NCI-H524 treated with DMSO at 0.1 percent for 48 hours (cell line): ENCODE measurements at regions not wholly inside any gene's neighbourhood (a gene's known extent, or its start where the extent isn't known, plus 50 kb on each side); places are given as distances from the start of the nearest gene placed in this dataset.
A peak's percentile ranks its signal among the peaks of the same experiment; 100 is the strongest.

Experiments used
- DNase-seq: peaks from one replicate; lab custom pipeline; 2025; lab: John Stamatoyannopoulos, UW

DNA sequence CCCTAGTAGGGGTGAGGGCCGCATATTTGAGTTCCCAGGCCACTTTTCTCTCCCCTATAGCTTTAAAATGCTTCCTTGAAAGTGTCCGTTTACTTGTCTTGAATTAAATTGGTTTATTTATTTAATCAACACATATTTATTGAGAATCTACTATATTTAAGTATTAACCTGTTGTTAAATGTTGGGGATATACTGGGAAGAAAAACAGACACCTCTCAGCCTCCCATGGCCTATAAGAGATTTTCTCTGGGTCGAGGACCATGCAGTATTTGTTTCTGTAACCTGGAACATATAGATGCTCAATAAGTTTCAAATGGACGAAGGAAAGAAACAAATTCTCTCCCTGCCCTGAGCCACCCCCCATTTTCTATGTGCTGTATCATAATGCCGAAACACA, 98.6 kb downstream of the INSIG2 start:
- DNase-seq: no peak

DNA sequence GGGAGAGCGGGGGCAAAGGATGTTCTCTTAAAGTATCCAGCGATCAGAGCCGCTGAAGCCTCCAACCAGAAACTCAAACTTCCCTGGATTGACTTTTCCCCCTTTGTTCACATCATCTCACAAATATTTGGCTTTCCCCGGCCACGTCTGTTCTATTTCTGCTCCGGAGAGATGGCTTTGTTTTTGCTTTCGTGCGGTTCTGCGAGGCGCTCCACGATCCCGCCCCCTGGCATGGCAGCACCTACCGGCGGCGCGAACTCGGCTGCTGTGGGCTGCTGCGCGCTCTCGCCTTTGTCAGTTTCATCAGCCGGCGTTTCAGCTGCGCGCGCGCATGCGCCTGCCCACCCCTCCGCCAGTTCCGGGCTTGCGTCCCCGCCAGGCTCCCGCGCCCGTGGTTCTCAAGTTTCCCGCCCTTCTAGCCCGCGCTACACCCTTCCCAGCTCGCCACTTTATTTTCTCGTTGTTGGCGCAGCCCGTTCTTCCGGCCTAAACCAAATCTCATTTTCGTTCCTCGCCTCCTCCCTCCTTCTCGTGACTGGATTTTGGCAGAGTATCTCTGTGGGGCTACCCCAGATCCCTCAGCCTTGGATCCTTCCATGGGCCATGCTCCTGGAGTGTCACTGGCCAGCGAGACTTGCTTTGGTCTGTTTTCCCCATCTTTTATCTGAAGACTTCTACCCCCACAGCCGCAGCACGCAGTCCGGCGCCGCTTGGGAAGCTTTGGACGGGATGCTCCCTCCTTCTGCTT, 98.0 kb downstream of the INSIG2 start:
- DNase-seq: peak; percentile 26

DNA sequence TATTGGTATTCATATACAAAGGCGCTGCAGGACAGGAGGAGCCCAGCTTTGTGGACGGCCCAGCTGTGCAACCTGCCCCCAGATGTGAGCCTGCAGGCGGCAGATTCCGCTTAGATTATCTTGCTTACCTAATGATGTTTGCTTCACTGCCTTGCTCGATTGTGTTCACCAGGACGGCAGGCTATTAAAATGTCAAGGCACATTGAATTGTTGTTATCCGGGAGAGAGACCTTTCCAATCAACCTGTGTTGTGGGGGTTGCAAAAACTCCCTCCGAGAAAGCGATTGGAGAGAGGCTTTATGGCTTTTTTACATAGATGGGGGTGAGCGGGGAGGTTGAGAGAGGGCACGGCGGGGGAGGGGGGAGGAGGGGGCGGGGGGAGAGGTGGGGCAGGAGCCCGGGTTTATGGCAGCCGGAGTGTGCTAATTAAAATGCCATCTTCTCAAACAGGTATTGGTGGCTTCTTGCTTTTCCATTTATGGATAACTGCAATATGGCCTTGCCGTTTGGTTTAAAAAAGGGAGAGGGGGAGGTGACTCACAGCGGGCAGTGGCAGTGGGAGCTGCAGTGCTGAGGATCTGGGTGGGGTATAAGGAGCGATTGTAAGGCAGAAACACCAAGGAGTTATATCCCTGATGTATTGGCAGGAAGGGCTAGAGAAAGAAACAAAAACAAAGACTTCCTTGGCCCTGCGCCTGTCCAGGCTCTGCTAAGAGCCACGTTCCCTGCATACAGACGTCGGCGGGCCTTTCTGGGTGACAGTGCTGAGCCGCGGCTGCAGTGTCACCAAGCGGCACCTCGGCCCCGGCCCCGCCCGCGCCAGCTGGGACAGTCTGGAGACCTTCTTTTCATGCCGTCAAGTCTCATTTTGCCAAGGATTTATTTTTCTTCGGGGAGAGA, 97.2 kb downstream of the INSIG2 start:
- no peak for DNase-seq

DNA sequence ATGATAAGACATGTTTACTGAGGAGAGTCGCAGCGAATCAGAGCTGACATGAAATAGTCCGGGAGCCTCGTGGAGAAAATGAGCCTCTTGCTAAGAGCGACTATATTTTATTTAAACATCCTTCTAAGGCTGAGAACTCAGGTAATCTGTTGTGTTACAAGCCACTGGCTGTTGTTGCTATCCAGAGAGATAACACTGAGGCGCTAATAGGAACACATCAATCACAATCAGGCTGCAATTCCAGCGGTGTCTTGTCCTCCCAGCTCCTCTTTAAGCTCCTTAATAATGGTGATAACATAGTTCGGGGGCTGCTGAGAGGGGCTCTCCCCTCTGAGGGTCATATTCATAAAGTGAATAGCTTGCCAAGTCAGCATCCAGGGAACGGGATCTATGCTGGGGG, 95.1 kb downstream of the INSIG2 start:
- DNase-seq: no peak

DNA sequence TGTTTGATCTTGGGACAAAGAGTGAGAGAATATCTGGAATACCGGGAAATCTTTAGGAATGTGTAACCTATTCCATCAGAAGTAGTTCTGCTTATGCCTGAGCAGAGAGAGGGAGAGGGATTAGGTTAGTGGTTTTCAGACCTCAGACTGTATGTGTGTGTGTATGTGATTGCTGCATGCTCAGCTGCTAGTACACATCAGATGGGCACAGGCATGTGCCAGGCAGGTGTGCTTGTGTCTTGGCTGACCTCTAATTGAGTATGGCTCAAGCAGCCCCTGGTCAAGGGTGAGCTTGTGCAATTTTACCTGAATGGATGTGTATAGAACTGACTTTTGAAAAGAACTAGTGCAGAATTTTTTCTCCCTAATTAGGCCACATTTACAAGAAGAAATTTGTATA, 91.2 kb downstream of the INSIG2 start:
- no peak for DNase-seq

DNA sequence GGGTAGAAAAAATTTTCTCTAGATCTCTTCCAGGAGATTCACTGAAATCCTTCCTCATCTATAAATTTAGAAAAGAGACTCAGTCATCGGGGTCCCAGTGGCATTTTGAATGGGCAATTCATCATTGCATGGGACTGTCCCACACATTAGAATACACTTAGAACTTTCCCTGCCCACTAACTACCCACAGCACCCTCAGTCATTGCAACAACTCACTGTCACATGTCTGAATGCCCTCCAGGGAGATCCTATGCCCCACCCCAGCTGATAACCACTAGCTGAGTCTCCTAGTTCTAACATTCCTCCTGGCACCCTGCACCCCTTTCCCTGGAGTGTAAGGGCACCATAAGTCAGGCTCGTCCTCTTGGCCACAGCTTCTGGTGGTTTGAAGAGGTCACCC, 89.6 kb downstream of the INSIG2 start:
- DNase-seq: no peak

DNA sequence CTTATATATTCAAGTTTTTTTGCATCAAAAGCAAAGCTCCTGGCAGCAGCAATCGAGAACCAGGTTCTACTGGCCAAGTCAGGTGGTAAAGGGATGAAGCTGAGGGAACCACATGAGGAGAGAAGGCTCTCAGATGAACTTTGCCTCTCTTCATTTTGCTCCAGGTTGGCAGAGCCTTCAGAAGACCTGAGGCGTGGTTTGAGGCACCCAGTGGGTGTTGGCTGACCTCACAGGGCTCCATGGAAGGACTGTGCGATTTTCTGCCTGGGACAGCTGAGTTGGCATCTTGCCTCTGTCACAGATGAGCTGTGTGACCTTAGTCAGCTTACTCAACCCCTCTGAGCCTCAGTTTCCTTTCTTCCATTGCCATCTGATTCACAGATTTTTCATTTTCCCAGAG, 89.0 kb downstream of the INSIG2 start:
- no peak for DNase-seq

DNA sequence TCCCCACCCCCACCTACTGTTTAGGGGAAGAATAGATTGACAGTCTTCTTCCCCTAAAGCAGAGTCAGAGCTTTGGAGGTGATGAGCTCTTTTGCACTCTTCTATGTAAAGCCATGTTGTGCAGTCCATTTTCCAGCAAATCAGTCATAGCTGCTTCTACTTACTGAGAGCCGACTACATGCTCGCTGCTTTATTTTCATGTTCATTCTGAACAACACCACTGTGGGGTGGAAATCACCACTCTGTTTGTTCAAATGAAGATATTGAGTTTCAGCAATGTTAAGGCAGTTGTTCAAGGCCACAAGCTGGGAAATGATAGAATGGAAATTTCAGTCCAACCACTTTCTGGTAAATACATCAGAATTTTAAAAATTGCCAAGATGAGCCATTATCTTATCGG, 88.3 kb downstream of the INSIG2 start:
- no peak for DNase-seq

DNA sequence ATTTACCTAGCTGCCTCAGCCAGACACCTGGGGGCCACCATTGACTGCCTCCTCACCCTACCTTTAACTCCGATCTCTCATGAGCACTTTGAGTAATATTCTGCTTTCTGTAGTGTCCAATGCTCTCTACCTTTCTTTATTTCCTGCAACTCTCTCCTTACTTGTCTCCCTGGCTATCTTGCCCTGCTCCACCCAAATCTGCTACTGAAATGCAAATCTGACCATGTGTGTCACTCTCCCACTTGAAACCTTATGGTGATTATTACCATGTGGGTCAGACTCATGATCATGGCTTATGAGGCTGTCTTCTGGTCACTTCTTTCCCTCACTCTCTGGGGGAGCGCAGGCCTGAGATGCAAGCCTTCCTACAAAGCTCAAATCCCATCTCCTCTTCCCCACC, 83.3 kb downstream of the INSIG2 start:
- no peak for DNase-seq

DNA sequence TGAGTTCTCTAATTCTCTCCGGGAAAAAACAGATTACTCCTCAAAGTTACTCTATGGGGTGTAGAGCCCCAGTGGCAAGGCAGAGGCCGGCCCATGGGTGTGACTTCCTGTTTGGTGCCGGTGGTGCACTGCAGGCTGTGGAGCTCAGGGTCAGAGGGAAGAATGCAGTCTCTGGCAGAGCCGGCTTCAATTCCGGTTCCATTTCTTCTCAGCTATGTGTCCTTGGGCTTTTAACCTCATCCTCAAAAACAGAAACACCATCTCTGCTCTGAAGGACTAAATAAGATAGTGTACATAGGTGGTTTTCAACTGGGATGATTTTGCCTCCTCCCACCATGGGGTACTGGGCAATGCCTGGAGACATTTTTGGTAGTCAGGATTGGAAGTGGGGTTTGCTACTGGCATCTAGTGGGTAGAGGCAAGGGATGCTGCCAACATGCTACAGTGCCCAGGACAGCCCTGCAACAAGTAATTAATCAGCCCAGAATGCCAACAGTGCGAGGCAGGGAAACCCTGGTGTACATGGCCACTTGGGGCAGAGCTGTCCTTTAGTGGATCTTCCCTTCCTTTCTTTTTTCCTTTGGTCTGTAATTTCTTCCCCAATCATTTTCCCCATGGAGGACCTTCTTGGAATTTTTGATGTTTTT, 81.2 kb downstream of the INSIG2 start:
- DNase-seq: no peak

DNA sequence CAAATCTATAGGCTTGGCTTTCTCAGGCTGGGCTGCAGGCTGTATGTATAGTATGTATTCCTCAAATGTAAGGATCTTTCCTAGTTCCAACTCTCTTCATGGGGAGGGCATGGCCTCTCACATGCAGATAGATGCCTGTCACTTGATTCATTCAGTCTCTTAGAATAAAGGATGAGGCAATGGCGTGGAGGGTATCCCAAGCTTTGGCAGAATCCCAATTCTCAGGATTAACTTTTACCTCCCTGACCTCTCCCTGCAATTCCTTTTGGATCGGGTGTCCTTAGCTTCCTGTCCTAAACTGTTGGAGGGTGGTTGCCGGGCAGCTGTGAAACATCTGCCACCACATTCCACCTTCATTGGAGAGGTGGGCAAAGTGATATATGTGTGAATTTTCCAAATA, 80.3 kb downstream of the INSIG2 start:
- peak; percentile 18 for DNase-seq

DNA sequence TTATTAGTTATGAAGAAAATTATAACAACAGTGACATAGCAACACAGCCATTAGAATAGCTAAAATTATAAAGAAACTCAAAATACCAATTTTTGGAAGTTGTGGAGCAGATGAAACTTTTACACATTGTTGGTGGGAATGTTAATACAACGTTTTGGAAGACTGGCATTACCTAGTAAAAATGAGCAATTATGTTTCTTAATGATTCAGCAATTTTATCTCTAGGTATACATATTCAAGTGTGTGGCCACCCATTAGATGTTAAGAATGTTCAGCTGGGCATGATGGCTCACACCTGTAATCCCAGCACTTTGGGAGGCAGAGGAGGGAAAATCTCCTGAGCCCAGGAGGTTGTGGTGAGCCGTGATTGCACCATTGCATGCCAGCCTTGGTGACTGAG, 78.8 kb downstream of the INSIG2 start:
- no peak for DNase-seq

DNA sequence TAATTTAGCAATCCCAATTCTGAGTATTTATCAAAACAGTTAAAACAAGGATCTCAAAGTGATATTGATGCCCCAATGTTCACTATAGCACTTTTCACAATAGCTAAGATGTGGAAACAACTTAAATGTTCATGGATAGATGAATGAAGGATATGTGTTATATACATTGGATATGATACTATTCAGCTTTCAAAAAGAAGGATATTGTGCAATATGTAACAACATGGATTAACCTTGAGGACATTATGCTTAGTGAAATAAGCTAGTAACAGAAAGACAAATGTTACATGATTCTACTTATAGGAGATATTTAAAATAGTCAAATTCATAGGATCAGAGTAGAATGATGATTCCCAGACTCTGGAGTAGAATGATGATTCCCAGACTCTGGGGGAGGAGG, 78.0 kb downstream of the INSIG2 start:
- no peak for DNase-seq

DNA sequence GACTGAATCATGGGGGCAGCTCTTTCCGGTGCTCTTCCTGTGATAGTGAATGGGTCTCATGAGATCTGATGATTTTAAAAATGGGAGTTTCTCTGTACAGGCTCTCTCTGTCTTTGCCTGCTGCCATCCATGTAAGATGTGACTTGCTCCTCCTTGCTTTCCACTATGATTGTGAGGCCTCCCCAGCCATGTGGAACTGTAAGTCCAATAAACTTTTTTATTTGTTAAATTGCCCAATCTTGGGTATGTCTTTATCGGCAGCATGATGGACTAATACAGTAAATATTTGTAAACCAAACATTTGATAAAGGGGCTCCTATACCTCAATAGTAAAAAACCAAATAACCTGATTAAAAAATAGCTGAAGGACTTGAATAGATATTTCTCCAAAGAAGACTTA, 77.3 kb downstream of the INSIG2 start:
- no peak for DNase-seq
